Parathyroid adenoma (tissue), 2 donors: ENCODE measurements at regions not wholly inside any gene's neighbourhood (a gene's known extent, or its start where the extent isn't known, plus 50 kb on each side); places are given as distances from the start of the nearest gene placed in this dataset.

ENCODE experiments used
- H2AFZ ChIP-seq: fragments of 300-600 bp; sonication (generic); one replicate; pipeline ENCODE4 v1.7.0; 2017; ENCODE audit warnings: antibody characterized with exemption, mild to moderate bottlenecking
- H3K27ac ChIP-seq: fragments of 300-600 bp; sonication (generic); one replicate; pipeline ENCODE4 v1.7.0; 2017
- H3K27me3 ChIP-seq: fragments of 300-600 bp; sonication (generic); one replicate; pipeline ENCODE4 v1.7.0; 2017; ENCODE audit warnings: low read length; ENCODE audit not compliant: control insufficient read depth, insufficient read depth
- H3K36me3 ChIP-seq: fragments of 300-600 bp; sonication (generic); one replicate; pipeline ENCODE4 v1.7.0; 2017; ENCODE audit warnings: low read length; ENCODE audit not compliant: control insufficient read depth, insufficient read depth
- H3K4me1 ChIP-seq: fragments of 300-600 bp; sonication (generic); one replicate; pipeline ENCODE4 v1.7.0; 2017; ENCODE audit warnings: control low read depth
- H3K4me2 ChIP-seq: fragments of 300-600 bp; sonication (generic); one replicate; pipeline ENCODE4 v1.7.0; 2017; ENCODE audit warnings: low read length
- H3K4me3 ChIP-seq: fragments of 300-600 bp; sonication (generic); one replicate; pipeline ENCODE4 v1.7.0; 2017; ENCODE audit warnings: low read depth, low read length
- H3K79me2 ChIP-seq: fragments of 300-600 bp; sonication (generic); one replicate; pipeline ENCODE4 v1.7.0; 2017; ENCODE audit warnings: control low read depth
- H3K9ac ChIP-seq: fragments of 300-600 bp; sonication (generic); one replicate; pipeline ENCODE4 v1.7.0; 2017; ENCODE audit warnings: mild to moderate bottlenecking
- H3K9me3 ChIP-seq: fragments of 300-600 bp; sonication (generic); one replicate; pipeline ENCODE4 v1.7.0; 2017; ENCODE audit warnings: low read length; ENCODE audit not compliant: control insufficient read depth
- TF ChIP-seq, protein P1 (sequence below): fragments of 300-600 bp; sonication (generic); IDR thresholded peaks from one replicate; pipeline ENCODE4 v1.7.0; 2017; ENCODE audit warnings: antibody characterized with exemption, mild to moderate bottlenecking
- donor health status: primary hyperparathyroidism.

DNA sequence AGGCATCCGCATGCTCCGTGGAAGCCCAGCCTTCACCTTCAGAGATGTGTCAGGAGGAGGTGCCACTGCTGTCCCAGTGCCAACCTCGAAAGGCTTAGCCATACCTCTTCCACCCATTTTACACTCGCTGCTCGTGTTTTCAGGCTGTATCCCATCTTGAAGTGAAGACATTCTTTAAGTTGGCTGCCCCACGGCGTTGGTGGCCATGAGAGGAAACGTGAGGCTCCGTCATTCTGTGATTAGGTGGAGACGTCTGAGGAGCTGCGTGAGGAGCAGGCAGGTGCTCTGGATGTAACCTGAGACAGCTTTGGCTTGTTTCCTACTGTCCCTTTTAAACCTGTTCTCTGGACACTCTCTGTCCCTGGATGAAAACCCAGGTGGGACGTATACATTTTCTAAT lies 159.9 kb upstream of the RNF32 start:
- H3K27ac ChIP-seq, result no peak overlapping the region
- no peak overlapping the region for H3K4me2 ChIP-seq
- H2AFZ ChIP-seq, result no peak overlapping the region
- no peaks in the 10 kb centered on the region for H3K36me3 ChIP-seq
- TF ChIP-seq, protein P1, sequence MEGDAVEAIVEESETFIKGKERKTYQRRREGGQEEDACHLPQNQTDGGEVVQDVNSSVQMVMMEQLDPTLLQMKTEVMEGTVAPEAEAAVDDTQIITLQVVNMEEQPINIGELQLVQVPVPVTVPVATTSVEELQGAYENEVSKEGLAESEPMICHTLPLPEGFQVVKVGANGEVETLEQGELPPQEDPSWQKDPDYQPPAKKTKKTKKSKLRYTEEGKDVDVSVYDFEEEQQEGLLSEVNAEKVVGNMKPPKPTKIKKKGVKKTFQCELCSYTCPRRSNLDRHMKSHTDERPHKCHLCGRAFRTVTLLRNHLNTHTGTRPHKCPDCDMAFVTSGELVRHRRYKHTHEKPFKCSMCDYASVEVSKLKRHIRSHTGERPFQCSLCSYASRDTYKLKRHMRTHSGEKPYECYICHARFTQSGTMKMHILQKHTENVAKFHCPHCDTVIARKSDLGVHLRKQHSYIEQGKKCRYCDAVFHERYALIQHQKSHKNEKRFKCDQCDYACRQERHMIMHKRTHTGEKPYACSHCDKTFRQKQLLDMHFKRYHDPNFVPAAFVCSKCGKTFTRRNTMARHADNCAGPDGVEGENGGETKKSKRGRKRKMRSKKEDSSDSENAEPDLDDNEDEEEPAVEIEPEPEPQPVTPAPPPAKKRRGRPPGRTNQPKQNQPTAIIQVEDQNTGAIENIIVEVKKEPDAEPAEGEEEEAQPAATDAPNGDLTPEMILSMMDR, result no peak
- no peaks in the 10 kb centered on the region for H3K9me3 ChIP-seq
- no peaks in the 10 kb centered on the region for H3K27me3 ChIP-seq
- H3K79me2 ChIP-seq, result no peaks in the 10 kb centered on the region
- H3K4me3 ChIP-seq, result no peak overlapping the region
- no peaks in the 10 kb centered on the region for H3K4me1 ChIP-seq
- no peak overlapping the region for H3K9ac ChIP-seq

DNA sequence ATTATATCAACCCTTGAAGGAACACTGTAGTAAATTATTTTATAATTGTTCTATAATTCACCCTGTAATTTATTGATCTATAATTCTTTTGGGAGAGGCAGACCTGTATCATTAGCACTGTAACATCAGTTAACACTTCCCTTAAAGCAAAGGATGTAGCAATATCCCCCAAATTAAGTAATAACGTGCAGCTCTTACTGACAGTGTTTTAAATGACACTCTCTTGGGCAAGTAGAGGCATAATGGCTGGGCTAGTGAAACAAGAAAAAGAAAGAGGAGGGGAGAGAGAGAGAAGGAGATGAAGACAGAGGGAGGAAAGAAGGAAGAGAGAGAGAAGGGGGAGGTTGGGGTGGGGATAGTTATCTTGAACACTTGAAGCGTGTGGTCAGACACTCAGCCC lies 161.0 kb upstream of the RNF32 start:
- no peak overlapping the region for H3K9ac ChIP-seq
- H3K4me2 ChIP-seq, result no peak overlapping the region
- H3K27ac ChIP-seq, result no peak overlapping the region
- no peaks in the 10 kb centered on the region for H3K36me3 ChIP-seq
- H3K9me3 ChIP-seq, result no peaks in the 10 kb centered on the region
- no peaks in the 10 kb centered on the region for H3K79me2 ChIP-seq
- H3K4me3 ChIP-seq, result no peak overlapping the region
- H3K4me1 ChIP-seq, result no peaks in the 10 kb centered on the region
- H3K27me3 ChIP-seq, result peaks cover 5% of the 10 kb centered on the region
- TF ChIP-seq, protein P1, result no peak
- no peak overlapping the region for H2AFZ ChIP-seq

DNA sequence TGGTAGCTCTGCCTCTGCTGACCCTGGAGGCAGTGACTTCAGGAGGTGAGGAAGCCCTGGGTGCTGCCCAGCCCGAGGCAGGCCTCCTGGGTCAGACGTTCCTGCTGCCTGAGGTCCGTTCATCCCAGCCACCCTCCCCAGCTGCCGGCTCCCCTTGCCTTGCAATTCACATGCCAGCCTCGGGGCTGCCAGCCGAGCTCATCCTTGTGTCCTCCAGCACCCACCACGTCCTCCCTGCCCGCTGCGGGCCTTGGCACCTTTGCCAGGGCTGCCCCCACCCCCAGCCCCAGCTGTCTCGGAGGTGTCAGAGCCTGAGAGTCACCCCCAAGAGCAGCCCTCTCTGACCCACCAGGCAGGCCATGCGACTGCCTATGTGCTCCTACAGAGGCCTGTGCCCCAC lies 162.1 kb upstream of the RNF32 start:
- Histone ChIP-seq H3K4me3 (no peak overlapping the region), H3K36me3 (no peaks in the 10 kb centered on the region), H3K9ac (no peak overlapping the region), H3K27ac (no peak overlapping the region), H2AFZ (no peak overlapping the region), H3K79me2 (no peaks in the 10 kb centered on the region), H3K27me3 (peaks cover 5% of the 10 kb centered on the region), H3K9me3 (no peaks in the 10 kb centered on the region), H3K4me2 (no peak overlapping the region), H3K4me1 (no peaks in the 10 kb centered on the region)
- TF ChIP-seq, protein P1, result no peak

DNA sequence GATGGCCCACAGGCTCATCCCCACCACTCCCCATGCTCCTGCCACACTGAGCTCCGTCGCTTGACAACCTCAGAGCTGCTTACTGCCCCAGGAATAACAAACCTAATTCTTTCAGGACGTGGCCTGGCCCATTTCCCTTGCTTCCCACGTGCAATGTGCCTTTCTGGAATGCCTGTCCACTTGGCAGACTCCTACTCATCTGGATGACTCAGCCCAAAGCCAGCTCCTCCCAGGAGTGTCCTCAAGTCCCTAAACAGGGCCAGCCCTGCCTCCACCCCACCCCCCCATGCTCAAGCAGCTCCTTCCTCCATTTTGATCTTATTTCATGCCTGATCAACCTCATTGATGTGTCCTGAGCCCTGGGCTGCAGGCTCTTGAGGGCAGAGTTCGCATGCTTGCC lies 164.9 kb upstream of the RNF32 start:
- Histone ChIP-seq H3K27ac (no peak overlapping the region), H3K4me3 (no peak overlapping the region), H3K27me3 (peaks cover 5% of the 10 kb centered on the region), H3K4me1 (no peaks in the 10 kb centered on the region), H3K9me3 (no peaks in the 10 kb centered on the region), H3K79me2 (no peaks in the 10 kb centered on the region), H2AFZ (no peak overlapping the region), H3K36me3 (no peaks in the 10 kb centered on the region), H3K4me2 (no peak overlapping the region), H3K9ac (no peak overlapping the region)
- TF ChIP-seq, protein P1, result no peak

DNA sequence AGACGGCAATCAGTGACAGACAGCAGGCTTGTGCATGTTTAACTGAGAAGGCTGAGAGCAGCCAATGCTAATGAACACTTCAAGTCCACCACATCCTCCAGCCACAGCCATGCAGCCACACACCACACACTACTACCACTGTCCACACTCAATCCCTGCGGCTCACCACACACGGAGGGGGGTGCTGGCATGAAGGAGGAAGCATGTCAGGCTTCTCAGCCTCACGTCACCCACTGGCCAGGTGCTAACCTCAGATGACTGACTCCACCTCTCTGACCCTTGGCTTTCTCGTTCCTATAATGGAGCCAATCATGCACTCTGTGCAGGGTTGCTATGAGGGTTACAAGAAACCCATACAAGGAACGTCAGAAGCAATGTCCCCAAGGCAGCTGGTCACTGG lies 165.4 kb upstream of the RNF32 start:
- Histone ChIP-seq H3K79me2 (no peaks in the 10 kb centered on the region), H3K36me3 (no peaks in the 10 kb centered on the region), H2AFZ (no peak overlapping the region), H3K4me2 (no peak overlapping the region), H3K27ac (no peak overlapping the region), H3K9me3 (no peaks in the 10 kb centered on the region), H3K27me3 (peaks cover 5% of the 10 kb centered on the region), H3K9ac (no peak overlapping the region), H3K4me1 (no peaks in the 10 kb centered on the region), H3K4me3 (no peak overlapping the region)
- TF ChIP-seq, protein P1, result no peak
